Right lung (tissue), 2 donors: ENCODE measurements at regions not wholly inside any gene's neighbourhood (a gene's known extent, or its start where the extent isn't known, plus 50 kb on each side); places are given as distances from the start of the nearest gene placed in this dataset.

Experiments
- DNase-seq, 2 donors: peaks; one replicate each; pipeline ENCODE4 v3.0.0-alpha.2; 2013

GRCh38 chrX:20431486-20431885 is 164.8 kb upstream of the RPS6KA3 start:
- no peak for DNase-seq

DNA sequence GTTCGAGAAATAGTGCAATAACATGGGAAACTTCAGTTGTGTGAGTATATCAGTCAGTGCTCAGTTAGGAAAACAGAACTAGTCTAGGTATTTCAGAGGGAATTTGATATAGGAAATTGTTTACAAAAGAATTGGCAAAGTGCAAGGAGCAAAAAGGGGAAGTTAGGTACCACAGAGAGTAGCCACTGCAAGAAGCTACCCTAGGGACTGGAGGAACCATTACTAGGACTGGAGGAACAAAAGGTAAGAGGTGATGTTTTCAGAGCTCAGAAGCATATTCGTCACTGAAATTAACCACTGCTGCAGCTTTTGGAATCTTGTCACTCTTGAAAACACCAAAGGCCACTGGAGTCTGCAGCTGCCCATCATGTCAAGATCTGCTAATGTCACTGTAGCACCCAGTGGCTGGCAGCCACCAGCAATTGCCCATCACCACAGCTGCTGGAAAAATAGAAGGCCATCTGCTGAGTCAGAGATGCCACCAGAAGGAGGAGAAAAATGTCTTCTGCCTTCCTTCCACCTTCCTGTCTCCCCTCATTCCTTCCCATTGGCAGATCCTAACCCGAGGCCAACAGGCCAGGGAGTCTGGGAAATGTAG is 160.6 kb upstream of the RPS6KA3 start:
- no peak for DNase-seq

DNA sequence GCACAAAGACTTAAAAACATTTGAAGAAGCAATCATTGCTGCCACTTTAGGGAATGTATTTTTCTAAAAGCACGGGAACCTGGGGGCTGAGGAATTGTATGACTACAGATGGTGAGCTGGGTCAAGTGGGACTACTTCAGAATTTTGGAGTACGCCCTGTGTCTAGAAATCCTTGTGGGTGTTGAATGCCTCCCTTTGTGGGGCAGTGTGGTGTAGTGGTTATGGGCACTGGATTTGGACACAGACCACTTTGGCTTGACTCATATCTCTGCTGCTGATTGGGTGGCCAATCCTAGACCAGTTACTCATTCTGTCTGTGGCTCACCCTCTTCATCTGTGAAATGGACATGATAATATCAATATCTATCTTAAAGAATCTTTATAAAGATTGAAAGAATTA is 155.0 kb upstream of the RPS6KA3 start:
- no peak for DNase-seq

DNA sequence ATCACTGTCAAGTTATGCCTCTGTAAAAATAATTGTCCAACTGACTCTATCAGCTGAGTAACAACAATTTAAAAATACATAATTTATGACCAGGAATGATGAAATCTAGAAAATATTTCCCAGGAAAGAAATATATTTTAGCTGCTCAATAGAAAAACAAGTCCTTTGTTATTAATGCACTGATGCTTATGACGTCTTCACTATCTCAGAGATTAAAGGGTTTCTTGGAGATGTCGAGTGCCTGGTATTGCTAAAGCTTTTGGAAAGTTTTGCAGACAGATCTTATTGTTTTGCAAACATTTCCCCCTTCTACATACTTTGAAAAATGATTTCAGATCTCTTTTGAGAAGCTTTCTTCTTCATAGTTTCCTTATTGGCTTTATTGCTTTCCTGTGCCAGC is 154.6 kb upstream of the RPS6KA3 start:
- DNase-seq, result no peak

DNA sequence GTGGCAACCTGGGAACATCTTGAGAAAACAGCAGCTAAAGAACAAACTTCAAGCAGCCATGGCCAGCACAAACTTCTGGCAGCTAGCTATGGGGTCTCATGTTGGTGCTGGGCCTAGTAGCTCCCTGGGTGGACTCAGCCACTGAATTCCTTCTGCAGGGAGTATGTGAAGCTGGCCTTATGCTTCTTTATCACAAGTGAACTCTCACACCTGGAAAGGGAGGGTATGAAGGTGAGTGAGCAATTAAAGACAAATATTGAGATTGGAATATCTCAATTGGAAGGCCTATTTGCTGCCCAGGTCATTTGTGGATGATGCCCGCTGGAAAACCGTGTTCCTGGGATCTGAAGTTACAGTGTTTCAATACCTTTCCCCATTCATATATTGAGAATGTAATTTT is 153.3 kb upstream of the RPS6KA3 start:
- no peak for DNase-seq

DNA sequence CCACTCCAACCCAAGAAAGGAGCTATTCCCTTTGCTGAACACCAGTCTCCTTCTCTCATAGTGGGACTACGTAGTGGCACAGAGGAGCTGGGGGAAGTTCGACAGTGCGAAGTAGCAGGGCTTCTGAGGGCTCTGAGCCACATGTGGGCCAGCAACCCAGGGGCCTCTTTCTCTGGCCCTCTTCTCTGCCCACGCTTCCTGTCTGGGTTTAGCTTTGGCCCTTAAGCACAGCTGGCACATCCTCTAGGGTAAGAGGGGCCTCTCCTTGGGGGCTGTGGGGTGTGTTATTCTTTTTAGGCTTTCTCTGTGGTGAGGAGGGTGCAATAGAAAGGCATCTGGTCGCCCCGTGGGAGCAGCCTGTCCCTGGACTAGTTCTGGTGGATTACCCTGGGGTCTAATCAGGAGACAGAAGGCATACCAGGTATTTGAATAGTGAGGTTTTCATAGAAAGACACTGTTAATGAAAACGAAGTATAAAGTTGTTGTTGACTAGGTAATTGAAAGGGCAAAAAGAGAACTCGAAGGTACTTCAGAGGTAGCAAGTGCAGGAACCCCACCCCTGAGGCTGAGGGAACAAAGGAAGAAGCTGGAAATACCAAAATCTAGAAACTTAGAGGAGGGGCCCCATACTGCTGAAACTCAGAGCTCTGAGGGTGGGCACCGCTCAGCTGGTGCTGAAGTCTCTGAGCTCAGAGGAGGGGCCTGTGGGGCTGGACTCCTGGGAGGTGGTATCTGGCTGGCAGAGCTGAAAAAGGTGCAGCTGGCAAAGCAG is 151.9 kb upstream of the RPS6KA3 start:
- no peak for DNase-seq

- DNase-seq, result no peak
Measured at GRCh38 chrX:20414762-20415445, 148.2 kb upstream of the RPS6KA3 start.

GRCh38 chrX:20414066-20414465 is 147.4 kb upstream of the RPS6KA3 start:
- DNase-seq, result no peak

- DNase-seq, result no peak
Measured at GRCh38 chrX:20412871-20413486, 146.3 kb upstream of the RPS6KA3 start.

DNA sequence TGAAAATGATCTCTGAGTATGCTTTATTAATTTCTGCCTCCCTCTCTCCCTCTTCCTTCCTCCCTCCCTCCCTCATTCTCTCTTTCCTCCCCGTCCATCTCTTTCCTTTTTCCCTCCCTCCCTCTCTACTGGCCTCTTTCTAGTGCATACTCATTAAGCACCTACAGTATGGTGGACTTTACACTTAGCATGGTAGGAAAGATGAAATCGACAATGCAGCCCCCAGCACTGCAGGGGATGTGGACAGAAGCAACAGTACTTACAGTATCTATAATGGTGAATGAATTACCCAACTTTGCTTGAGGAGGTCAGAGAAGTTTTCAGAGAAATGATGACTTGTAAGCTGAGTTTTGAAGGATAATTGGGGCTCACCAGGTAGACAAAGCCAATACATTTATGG is 143.8 kb upstream of the RPS6KA3 start:
- no peak for DNase-seq

DNA sequence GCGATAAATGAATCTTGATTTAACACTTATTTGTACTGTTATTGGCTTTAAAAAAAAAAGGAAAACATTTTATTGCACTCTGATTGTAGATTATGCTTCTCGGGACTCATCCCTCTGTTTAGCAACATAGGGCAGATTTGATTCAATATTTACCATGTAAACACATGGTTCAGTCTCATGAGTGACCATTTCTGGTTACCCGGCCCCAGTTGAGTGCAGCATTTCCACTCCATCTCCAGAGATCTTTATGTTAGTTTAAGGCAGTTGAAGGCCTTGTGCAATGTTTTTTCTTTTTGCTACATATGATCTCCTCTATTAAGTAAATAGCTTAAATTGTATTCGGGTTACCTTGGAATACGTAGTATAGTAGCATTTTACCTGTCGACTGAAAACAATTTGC is 143.3 kb upstream of the RPS6KA3 start:
- no peak for DNase-seq

DNA sequence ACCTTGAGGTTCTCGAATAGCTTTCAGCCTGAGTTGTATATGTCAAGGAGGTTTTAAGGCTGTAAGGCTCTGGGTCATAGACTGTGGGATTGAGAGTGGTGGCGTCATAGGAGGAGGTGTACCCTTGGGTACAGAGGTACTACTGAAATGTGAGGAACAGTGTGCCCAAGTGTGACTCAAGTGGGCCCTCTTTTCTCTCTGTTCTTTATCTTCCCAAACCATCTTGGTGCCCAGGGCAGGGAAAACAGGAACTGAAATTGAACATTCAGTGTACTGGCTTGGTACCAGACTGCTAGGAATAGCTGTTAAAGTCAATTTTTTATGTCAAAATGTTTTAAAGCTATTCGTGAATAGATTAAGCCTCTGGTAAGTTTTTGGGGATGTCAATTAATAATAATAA is 136.2 kb upstream of the RPS6KA3 start:
- no peak for DNase-seq

DNA sequence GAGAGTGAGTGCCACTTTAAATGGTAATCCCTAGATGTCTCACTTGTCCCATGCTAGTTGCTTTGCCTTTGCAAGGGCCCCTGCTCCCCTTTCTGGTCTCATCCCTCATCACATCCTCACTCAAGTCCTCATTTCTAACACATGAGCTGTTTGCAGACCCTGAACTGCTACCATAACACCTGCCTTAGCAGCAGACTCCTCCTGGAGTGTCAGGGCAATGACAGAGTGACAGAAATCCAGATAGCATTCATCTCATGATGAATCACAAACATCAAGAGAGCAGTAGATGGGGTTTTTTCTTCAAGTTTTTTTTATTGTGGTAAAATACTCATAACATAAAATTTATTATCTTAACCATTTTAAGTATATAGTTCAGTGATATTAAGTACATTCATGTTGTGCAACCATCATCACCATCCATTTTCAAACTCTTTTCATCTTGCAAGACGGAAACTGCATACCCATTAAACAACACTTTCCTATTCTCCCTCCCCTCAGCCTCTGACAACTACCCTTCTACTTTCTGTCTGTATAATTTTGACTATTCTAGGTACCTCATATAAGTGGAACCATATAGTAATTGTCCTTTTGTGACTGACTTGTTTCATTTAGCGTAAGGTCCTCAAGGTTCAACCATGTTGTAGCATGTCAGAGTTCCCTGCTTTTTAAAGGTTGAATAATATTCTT is 133.2 kb upstream of the RPS6KA3 start:
- DNase-seq, result no peak

- no peak for DNase-seq
Measured at GRCh38 chrX:20397587-20397986, 130.9 kb upstream of the RPS6KA3 start.

- DNase-seq, result no peak
Measured at GRCh38 chrX:20394451-20394850, 127.7 kb upstream of the RPS6KA3 start.

- peak; percentile 26 to 27 for DNase-seq
Measured at GRCh38 chrX:20393944-20394343, 127.2 kb upstream of the RPS6KA3 start.

GRCh38 chrX:20388594-20388993 is 121.9 kb upstream of the RPS6KA3 start:
- DNase-seq, result no peak

DNA sequence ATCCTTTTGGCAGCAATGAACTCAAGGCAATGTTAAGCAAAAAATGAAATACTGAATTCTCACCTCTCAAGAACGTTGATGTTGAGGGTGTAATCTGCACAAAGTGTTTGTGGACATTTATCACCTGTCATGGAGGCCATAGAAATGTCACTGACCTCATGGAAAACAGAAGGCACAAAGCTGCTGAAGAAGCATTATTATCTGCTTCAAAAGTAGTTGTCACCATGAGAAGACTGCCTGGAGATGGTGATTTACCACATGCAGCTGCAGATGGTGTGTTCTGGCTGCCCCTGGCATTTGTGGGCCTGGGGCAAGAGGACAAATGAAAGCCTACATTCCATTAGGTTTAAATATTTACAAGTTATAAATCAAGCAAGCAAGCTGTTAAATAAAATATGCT is 116.8 kb upstream of the RPS6KA3 start:
- no peak for DNase-seq

DNA sequence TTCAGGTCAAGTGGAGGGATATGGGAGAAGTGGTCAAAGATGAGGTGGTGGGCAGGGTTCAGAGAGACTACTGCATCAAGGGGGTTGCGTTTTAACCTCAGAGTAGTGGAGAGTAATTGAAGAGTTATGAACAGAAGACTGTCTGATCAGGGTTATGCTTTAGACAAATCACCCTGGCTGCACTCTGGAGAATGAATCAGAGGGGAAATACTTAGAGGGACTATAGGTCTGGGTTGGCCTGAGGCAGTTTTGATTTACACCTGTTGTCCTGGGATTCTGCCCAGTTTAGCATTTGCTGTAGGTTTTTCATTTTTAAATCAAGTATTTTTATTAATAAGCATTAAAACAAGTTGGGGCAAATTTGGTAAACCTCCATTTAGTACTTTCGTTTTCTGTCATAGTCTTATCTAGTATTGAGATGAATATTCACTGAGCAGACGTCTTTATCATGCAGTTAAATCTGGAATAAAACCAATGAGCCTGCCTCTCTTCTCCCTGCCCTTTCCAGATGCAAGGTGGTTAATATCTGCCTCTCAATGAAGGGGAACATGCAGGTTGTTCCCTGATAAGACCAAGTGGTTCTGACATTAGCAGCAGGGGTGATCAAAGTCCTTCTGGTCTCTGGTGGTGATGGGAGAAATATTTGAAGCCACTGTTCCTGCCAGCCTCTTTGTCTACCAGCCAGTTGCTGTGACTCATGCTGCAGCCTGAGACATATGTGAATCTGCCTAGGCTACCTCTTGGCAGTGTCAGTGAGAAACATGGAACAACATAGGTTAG is 116.0 kb upstream of the RPS6KA3 start:
- no peak for DNase-seq

DNA sequence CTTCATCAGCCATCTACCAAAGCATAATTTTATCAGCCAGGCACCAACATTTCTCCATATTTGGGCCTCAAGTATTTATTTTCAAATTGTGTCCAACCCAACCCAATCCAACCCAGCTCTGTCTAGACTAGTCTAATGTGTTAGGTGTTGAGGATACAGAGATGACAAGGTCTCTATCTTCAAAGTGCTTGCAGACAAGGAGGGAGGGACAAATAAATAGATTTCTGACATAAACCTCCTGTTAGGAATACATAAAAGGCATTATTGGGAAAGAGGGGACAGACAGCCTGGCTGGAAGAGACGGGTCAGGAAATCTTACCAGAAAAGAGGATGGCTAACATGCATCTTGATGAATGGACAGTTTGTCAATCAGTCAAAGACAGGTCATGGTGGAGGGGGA is 115.4 kb upstream of the RPS6KA3 start:
- DNase-seq, result no peak

- DNase-seq, result no peak
Measured at GRCh38 chrX:20378233-20378920, 111.7 kb upstream of the RPS6KA3 start.
